Activated T-helper 1 cell treated with Interleukin-2 at 50 U/mL for 16 hours (primary cell): ENCODE measurements at regions not wholly inside any gene's neighbourhood (a gene's known extent, or its start where the extent isn't known, plus 50 kb on each side); places are given as distances from the start of the nearest gene placed in this dataset.

Experiments used
- DNase-seq: peaks from one replicate; pipeline ENCODE4 v3.0.0-alpha.2; 2020; ENCODE audit warnings: low read depth

GRCh38 chr13:76711550-76712182 lies 174.5 kb downstream of the KCTD12 start:
- no peak for DNase-seq

- no peak for DNase-seq
Measured at GRCh38 chr13:76709851-76710250, 176.4 kb downstream of the KCTD12 start.

- DNase-seq = no peak
Measured at GRCh38 chr13:76708138-76708688, 178.0 kb downstream of the KCTD12 start.

GRCh38 chr13:76707360-76707759 lies 178.8 kb downstream of the KCTD12 start:
- no peak for DNase-seq

- no peak for DNase-seq
Measured at GRCh38 chr13:76703621-76704288, 182.4 kb downstream of the KCTD12 start.

GRCh38 chr13:76703216-76703615 lies 183.0 kb downstream of the KCTD12 start:
- no peak for DNase-seq

- no peak for DNase-seq
Measured at GRCh38 chr13:76697288-76697687, 188.9 kb downstream of the KCTD12 start.

- DNase-seq = no peak
Measured at GRCh38 chr13:76696370-76696769, 189.8 kb downstream of the KCTD12 start.

- no peak for DNase-seq
Measured at GRCh38 chr13:76693086-76693485, 193.1 kb downstream of the KCTD12 start.

GRCh38 chr13:76692346-76692745 lies 193.9 kb downstream of the KCTD12 start:
- no peak for DNase-seq

- DNase-seq = no peak
Measured at GRCh38 chr13:76690611-76691010, 195.6 kb downstream of the KCTD12 start.

- DNase-seq = no peak
Measured at GRCh38 chr13:76687467-76687866, 198.7 kb downstream of the KCTD12 start.

- DNase-seq = no peak
Measured at GRCh38 chr13:76685938-76686337, 200.3 kb downstream of the KCTD12 start.

GRCh38 chr13:76684336-76684735 lies 201.9 kb downstream of the KCTD12 start:
- DNase-seq = no peak

- no peak for DNase-seq
Measured at GRCh38 chr13:76683854-76684253, 202.4 kb downstream of the KCTD12 start.

- no peak for DNase-seq
Measured at GRCh38 chr13:76683168-76683567, 203.0 kb downstream of the KCTD12 start.

- DNase-seq = no peak
Measured at GRCh38 chr13:76680112-76680511, 206.1 kb downstream of the KCTD12 start.

- no peak for DNase-seq
Measured at GRCh38 chr13:76677043-76677442, 209.2 kb downstream of the KCTD12 start.

GRCh38 chr13:76672420-76672819 lies 213.8 kb downstream of the KCTD12 start:
- DNase-seq = no peak

- DNase-seq = no peak
Measured at GRCh38 chr13:76668716-76669115, 217.5 kb downstream of the KCTD12 start.

- no peak for DNase-seq
Measured at GRCh38 chr13:76668141-76668540, 218.1 kb downstream of the KCTD12 start.

GRCh38 chr13:76667551-76667950 lies 218.7 kb downstream of the KCTD12 start:
- no peak for DNase-seq

GRCh38 chr13:76663592-76664335 lies 222.4 kb downstream of the KCTD12 start:
- DNase-seq = no peak
